ENCODE measurements at regions not wholly inside any gene's neighbourhood (a gene's known extent, or its start where the extent isn't known, plus 50 kb on each side); places are given as distances from the start of the nearest gene placed in this dataset.
A peak's percentile ranks its signal among the peaks of the same experiment; 100 is the strongest.

DNA sequence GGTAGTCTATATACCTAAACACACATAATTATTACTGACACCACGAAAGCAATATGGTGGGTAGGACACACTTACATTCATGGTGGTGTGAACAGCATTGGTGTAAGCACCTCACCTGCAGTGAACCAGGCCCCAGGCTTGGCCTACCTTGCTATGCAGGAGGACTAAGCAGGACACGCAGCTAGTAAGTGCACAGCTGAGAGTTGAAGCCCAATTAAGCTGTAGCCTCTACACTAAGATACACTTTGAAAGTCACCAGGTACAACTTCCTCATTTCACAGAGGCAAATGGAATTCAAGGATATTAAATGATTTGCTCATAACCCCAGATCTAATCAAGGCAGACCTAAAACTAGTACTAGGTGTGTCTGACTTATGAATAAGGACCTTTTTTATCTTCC lies 145.8 kb upstream of the PAPPA start:
- H3K9me3 ChIP-seq (ENCODE audit: control insufficient read depth, low read depth, low read length): no peaks in the 10 kb centered on the region
- H3K79me2 ChIP-seq (ENCODE audit: control insufficient read depth, insufficient read depth, low read length): no peaks in the 10 kb centered on the region
- TF ChIP-seq, protein P1, sequence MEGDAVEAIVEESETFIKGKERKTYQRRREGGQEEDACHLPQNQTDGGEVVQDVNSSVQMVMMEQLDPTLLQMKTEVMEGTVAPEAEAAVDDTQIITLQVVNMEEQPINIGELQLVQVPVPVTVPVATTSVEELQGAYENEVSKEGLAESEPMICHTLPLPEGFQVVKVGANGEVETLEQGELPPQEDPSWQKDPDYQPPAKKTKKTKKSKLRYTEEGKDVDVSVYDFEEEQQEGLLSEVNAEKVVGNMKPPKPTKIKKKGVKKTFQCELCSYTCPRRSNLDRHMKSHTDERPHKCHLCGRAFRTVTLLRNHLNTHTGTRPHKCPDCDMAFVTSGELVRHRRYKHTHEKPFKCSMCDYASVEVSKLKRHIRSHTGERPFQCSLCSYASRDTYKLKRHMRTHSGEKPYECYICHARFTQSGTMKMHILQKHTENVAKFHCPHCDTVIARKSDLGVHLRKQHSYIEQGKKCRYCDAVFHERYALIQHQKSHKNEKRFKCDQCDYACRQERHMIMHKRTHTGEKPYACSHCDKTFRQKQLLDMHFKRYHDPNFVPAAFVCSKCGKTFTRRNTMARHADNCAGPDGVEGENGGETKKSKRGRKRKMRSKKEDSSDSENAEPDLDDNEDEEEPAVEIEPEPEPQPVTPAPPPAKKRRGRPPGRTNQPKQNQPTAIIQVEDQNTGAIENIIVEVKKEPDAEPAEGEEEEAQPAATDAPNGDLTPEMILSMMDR (optimal IDR thresholded peaks at IDR 0.05 in 1 of 3, IDR thresholded peaks at IDR 0.05 in 1 of 3, conservative IDR thresholded peaks at IDR 0.05 in 1 of 3; ENCODE audit: extremely low read depth in 1 of 3, insufficient read depth in 2 of 3, low read length in 3 of 3): no peak
- H3K4me2 ChIP-seq (ENCODE audit: control insufficient read depth, extremely low read depth, insufficient read depth, low read depth, low read length): no peak overlapping the region
- no peak for DNase-seq (ENCODE audit: low read depth, low spot score)
- no peaks in the 10 kb centered on the region for H3K4me1 ChIP-seq (ENCODE audit: control insufficient read depth, extremely low read depth, insufficient read depth, low read length)
- no peaks in the 10 kb centered on the region for H3K36me3 ChIP-seq (ENCODE audit: control insufficient read depth in 2 of 2, extremely low read depth in 1 of 2, insufficient read depth in 2 of 2, low read length in 2 of 2)
- H3K4me3 ChIP-seq (ENCODE audit: control insufficient read depth in 2 of 3, extremely low read depth in 1 of 3, insufficient read depth in 2 of 3, low read depth in 1 of 3, low read length in 3 of 3): no peak overlapping the region
- H4K20me1 ChIP-seq (ENCODE audit: control insufficient read depth, extremely low read depth, insufficient read depth, low read length): no peaks in the 10 kb centered on the region
- no peak overlapping the region for H3K9ac ChIP-seq (ENCODE audit: control insufficient read depth, extremely low read depth, insufficient read depth, low read length)
- H3K27ac ChIP-seq (ENCODE audit: control insufficient read depth, insufficient read depth, low read length): no peak overlapping the region
- no peaks in the 10 kb centered on the region for H3K27me3 ChIP-seq (ENCODE audit: control insufficient read depth, extremely low read depth, insufficient read depth, low read length)
- dilution Hi-C loops (cut with MboI; ENCODE audit: extremely low pct_ligation_motif_present, low sequenced_read_pairs): no loop called here
- no peak overlapping the region for H2AFZ ChIP-seq (ENCODE audit: control insufficient read depth, low read length)
- peak; percentile 44 for FAIRE-seq
- H3K9me1 ChIP-seq (ENCODE audit: control insufficient read depth, extremely low read depth, insufficient read depth, low read length): no peaks in the 10 kb centered on the region

DNA sequence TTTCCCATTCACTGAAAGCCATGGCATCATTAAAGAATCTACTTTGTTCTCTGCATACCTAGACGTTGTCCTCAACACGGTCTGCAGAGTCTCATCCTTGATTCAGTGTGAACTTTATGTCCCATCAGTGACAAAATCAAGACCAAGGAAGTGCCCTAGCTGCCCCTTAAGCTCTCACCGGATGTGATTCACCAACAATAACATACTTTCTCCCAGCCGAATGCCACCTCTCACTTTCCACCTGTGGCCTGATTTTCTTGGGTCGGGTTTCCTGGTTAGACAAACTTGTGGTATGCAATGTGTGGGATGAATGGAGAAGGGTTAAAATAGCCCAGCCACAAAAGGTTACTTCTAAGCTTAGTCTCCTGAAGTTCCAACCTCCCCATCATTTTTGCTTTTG lies 145.3 kb upstream of the PAPPA start:
- DNase-seq (ENCODE audit: low read depth, low spot score) (no peak), FAIRE-seq (no peak)
- Histone ChIP-seq H3K9ac (ENCODE audit: control insufficient read depth, extremely low read depth, insufficient read depth, low read length) (no peak overlapping the region), H3K9me3 (ENCODE audit: control insufficient read depth, low read depth, low read length) (no peaks in the 10 kb centered on the region), H3K27ac (ENCODE audit: control insufficient read depth, insufficient read depth, low read length) (no peak overlapping the region), H3K36me3 (ENCODE audit: control insufficient read depth in 2 of 2, extremely low read depth in 1 of 2, insufficient read depth in 2 of 2, low read length in 2 of 2) (no peaks in the 10 kb centered on the region), H3K4me3 (ENCODE audit: control insufficient read depth in 2 of 3, extremely low read depth in 1 of 3, insufficient read depth in 2 of 3, low read depth in 1 of 3, low read length in 3 of 3) (no peak overlapping the region), H2AFZ (ENCODE audit: control insufficient read depth, low read length) (no peak overlapping the region), H3K4me1 (ENCODE audit: control insufficient read depth, extremely low read depth, insufficient read depth, low read length) (no peaks in the 10 kb centered on the region), H3K79me2 (ENCODE audit: control insufficient read depth, insufficient read depth, low read length) (no peaks in the 10 kb centered on the region), H3K9me1 (ENCODE audit: control insufficient read depth, extremely low read depth, insufficient read depth, low read length) (no peaks in the 10 kb centered on the region), H3K27me3 (ENCODE audit: control insufficient read depth, extremely low read depth, insufficient read depth, low read length) (no peaks in the 10 kb centered on the region), H3K4me2 (ENCODE audit: control insufficient read depth, extremely low read depth, insufficient read depth, low read depth, low read length) (no peak overlapping the region), H4K20me1 (ENCODE audit: control insufficient read depth, extremely low read depth, insufficient read depth, low read length) (no peaks in the 10 kb centered on the region)
- TF ChIP-seq, protein P1 (optimal IDR thresholded peaks at IDR 0.05 in 1 of 3, IDR thresholded peaks at IDR 0.05 in 1 of 3, conservative IDR thresholded peaks at IDR 0.05 in 1 of 3; ENCODE audit: extremely low read depth in 1 of 3, insufficient read depth in 2 of 3, low read length in 3 of 3): no peak
- TF ChIP-seq EZH2 (IDR thresholded peaks at IDR 0.05; ENCODE audit: low read length): no peak
- dilution Hi-C loops (cut with MboI; ENCODE audit: extremely low pct_ligation_motif_present, low sequenced_read_pairs): no loop called here
